ENCODE measurements at regions not wholly inside any gene's neighbourhood (a gene's known extent, or its start where the extent isn't known, plus 50 kb on each side); places are given as distances from the start of the nearest gene placed in this dataset.

DNA sequence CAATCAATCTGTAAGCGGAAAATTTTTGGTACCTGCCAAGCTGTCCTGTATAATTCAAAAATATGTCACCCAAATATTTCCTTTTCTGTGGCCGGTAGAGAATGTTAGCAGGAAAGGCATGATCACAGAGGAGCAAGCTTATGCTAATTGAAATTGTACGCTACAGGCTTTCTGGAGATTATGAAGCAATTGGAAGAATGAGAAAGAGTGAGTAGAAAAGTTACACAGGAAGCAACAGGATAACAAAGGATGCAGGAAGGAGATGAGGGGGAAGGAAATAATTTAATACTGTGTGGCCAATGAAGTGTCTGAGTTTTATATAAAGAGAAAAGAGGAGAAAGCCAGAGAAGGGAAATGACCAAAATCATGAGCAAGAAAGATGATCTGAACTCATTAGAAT lies 627.2 kb upstream of the STXBP6 start:
- TF ChIP-seq REST (IDR thresholded peaks at IDR 0.05; ENCODE audit: insufficient read depth in 1 of 2, low read depth in 2 of 2, low read length in 2 of 2): no peak
- TF ChIP-seq POLR2AphosphoS5 (IDR thresholded peaks at IDR 0.05; ENCODE audit: low read depth, low read length): no peak
- TF ChIP-seq TAF1 (IDR thresholded peaks at IDR 0.05; ENCODE audit: borderline replicate concordance, insufficient read depth, low read length): no peak
- no peak for TF ChIP-seq SIN3A (IDR thresholded peaks at IDR 0.05; ENCODE audit: borderline replicate concordance, insufficient read depth, low read length)
